Upper lobe of left lung (tissue), 4 donors: ENCODE measurements at regions not wholly inside any gene's neighbourhood (a gene's known extent, or its start where the extent isn't known, plus 50 kb on each side); places are given as distances from the start of the nearest gene placed in this dataset.

ENCODE experiments used
- POLR2A ChIP-seq, 4 donors: fragments of 450-650 bp; IDR thresholded peaks; one replicate each; pipeline ENCODE4 v1.5.1; 2016 to 2017; ENCODE audit warnings: antibody characterized with exemption in 4 of 4, mild to moderate bottlenecking in 2 of 4
- TF ChIP-seq, protein P1 (sequence below), 6 experiments: fragments of 450-650 bp in 4 of 6; fragments of 200-600 bp in 2 of 6; sonication (generic) in 2 of 6; IDR thresholded peaks; one replicate each; pipeline ENCODE4 v1.5.1; 2016 to 2019; ENCODE audit warnings: antibody characterized with exemption in 6 of 6

DNA sequence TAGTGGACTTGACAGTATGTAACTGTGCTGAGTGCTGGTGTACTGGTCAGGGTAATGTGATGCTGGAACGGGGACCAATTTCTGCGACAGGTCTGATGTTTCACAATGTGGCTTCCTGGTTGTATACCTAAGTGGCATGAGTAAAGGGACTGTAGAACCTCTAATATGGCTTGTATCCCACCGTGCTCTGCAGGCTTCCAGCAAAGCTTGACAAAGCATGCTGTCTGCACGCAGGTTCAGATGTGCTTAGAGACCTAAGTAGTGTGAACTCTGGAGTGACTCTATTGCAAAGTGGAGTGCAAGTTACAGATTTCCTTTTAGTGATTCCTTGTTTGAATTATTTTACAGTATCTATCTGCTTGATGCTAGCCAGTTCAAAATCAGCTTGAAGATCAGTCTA, 415.8 kb upstream of the NOVA1 start:
- TF ChIP-seq, protein P1, sequence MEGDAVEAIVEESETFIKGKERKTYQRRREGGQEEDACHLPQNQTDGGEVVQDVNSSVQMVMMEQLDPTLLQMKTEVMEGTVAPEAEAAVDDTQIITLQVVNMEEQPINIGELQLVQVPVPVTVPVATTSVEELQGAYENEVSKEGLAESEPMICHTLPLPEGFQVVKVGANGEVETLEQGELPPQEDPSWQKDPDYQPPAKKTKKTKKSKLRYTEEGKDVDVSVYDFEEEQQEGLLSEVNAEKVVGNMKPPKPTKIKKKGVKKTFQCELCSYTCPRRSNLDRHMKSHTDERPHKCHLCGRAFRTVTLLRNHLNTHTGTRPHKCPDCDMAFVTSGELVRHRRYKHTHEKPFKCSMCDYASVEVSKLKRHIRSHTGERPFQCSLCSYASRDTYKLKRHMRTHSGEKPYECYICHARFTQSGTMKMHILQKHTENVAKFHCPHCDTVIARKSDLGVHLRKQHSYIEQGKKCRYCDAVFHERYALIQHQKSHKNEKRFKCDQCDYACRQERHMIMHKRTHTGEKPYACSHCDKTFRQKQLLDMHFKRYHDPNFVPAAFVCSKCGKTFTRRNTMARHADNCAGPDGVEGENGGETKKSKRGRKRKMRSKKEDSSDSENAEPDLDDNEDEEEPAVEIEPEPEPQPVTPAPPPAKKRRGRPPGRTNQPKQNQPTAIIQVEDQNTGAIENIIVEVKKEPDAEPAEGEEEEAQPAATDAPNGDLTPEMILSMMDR (IDR thresholded peaks at IDR 0.05) = no peak
- no peak for TF ChIP-seq POLR2A (IDR thresholded peaks at IDR 0.05)
